ENCODE measurements at regions not wholly inside any gene's neighbourhood (a gene's known extent, or its start where the extent isn't known, plus 50 kb on each side); places are given as distances from the start of the nearest gene placed in this dataset.
"Not testable (repeated sequence)": the region's sequence is repeated elsewhere in the genome, so short reads cannot be mapped to it uniquely, and the experiment has no call there.

DNA sequence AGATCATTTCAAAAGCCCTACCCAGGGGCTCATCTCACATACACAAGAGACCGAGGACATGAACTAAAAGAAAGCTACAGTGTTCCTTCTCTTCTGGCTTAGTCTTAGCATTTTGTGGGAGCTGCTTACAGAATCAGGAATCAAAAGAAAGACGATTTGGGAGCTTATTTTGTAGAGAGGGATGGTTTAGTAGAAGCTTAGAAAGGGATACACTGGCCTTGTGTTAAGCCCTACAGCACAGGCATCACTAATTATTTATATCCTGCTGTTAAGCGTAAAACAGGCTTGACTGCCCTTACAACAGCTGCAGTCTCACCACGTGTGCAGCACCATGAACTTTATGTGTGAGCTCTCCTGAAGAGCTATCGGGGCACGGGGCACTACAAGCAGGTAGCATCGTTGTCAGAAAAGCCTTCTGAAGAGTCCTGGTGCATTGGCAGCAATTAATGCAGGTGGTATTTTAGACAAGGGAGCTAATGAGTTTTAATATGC lies 798.3 kb downstream of the NXPH1 start:
- DNase-seq = no peak

- no peak for DNase-seq
Observed at GRCh38 chr7:9240001-9240400, 806.6 kb downstream of the NXPH1 start.

GRCh38 chr7:9241826-9242225 lies 808.4 kb downstream of the NXPH1 start:
- DNase-seq = no peak

DNA sequence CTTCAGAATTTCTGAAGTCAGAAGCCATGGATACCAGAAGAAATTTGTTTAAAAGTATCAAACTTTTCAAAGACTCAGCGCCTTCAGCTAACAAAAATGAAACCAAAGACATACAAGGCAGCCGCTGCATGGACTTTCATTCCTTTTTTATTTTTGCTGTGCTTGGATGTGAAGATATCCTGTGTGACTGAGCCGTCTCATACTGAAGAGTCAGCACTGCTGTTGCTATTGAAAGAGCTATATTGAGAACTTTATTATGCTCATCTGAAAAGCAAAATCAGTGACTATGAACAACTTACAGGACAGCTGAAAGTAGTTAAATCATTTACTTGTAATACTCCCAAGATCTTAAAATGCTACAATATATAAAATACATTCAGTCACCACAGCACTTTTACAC lies 809.2 kb downstream of the NXPH1 start:
- DNase-seq = no peak

DNA sequence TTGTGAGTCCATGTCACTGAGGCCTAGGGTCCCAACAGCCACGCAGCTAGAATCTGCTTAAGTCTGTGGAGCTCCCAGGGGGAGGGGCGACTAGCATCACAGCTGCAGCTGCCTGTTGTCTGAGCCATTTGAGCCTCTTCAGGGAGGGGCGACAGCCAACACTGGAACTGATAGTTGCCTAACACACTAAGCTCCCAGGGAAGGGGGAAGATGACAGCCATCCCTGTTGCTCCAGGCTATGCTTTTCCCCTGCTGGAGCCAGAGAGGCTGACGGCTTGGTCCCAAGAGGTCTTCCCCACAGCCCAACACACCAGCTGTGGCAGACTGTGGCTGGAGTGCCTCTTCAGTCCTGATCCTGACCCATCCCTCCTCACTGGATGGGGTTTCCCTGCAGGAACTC lies 817.5 kb downstream of the NXPH1 start:
- no peak for DNase-seq

DNA sequence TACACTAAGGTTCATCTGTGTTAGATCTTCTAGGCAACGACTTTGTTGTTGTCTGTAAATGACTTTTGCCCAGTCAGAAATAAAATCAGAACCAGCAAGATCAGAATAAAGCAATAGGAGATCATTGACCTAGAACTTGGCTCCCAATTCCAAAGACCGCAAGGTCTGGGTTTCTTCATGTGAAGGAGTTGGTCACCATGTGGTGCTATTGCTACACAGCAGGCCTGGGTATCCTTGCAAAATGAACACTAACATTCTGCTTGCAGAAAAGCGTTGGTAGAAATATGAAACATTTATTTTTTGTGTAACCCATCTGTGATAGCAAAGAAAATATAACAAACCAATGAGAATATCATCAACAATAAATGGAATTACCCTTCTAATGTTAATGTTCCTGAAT lies 831.0 kb downstream of the NXPH1 start:
- no peak for DNase-seq

DNA sequence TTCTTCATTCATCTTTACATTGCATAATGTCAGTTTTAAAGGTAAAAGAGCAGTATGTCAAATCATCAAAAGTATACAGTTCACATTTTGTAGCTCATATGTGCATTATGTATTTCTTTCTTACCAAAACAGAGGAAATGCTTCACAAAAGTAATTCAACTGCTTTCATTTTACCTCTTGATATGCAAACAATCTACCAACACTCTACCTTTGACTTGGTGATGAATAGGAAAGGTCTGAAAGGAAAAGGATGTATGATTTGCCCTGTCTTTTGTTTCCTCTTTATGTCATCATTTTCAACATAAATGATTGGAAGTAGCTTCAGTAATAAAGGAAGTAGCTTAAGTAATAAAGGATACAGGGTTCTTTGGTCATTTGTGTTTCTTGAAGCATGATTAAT lies 846.7 kb downstream of the NXPH1 start:
- DNase-seq = no peak

DNA sequence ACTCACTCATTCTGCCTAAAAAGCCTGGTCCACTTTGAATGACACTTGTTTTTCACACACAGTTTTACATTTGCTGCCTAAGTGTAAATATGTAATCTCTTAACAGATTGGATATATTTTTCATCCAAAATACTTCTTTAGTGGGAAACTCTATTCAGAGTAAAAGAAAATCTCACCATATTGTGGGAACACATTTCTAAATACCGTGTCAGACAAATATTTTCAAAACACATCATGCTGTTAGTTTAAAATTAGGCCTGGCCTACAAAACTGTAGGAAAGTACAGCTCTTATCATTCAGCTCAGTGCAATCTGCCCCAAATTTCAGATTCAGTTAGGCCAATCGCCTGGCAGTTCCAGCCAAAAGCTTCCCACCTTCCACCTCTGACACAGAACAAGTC lies 849.8 kb downstream of the NXPH1 start:
- no peak for DNase-seq

GRCh38 chr7:9302436-9302835 lies 869.0 kb downstream of the NXPH1 start:
- DNase-seq = no peak

GRCh38 chr7:9307131-9307530 lies 873.7 kb downstream of the NXPH1 start:
- no peak for DNase-seq

DNA sequence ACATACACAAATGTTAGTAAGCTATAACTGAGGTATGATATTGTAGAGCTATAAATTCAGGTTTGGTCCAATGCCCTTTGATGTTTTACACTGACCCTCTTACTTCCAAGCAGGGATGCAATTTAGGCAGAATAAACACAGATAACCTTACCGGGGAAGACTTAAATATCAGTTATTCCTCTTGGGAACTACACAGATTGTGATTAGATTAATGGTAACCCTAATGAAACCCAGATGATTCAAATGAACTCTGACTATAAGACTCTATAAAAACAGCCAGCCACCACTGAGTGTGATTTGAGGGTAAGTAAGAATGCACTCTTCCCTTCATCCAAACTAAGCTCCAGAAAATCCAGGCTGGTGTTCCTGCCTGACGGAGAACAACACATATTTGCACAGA lies 891.1 kb downstream of the NXPH1 start:
- DNase-seq = no peak

- DNase-seq = no peak
Observed at GRCh38 chr7:9328296-9328695, 894.9 kb downstream of the NXPH1 start.

DNA sequence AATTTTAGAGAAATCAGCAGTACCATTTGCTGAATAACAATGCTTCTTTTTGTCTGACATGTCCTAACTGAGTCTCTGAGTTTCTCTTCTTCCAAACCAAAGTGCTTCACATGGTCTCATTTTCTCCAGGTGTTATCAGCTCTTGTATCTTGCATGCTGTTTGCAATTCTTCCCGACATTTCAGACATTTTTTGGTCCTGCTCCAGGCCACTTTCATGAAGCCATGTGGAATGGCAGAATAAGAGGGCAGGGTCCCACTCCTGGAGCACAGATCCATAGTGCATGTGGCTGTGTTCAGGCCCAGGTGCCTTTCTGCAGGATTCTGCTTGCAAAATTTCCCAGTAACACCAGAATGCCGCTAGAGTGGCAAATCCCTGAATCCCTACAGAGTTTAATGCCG lies 916.2 kb downstream of the NXPH1 start:
- DNase-seq = no peak

DNA sequence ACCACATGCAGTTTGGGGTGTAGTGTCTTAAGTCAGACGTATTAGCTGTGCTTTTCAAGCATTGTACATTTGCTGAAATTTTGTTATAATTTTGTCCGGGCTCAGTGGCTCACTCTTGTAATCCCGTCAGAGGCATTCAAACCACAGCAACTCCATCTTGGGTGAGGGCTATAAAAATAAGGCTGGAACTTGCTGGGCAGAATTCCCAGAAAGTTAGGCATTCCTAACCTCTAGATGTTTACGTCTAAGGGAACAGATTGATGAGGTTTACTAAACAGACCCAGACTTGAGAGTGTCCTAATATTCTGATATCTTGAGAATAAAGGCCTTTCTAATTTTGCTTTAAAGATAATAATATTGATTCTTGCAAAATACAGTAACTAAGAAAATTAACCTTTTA lies 957.8 kb downstream of the NXPH1 start:
- no peak for DNase-seq

GRCh38 chr7:9391984-9392383 lies 958.6 kb downstream of the NXPH1 start:
- DNase-seq = no peak

DNA sequence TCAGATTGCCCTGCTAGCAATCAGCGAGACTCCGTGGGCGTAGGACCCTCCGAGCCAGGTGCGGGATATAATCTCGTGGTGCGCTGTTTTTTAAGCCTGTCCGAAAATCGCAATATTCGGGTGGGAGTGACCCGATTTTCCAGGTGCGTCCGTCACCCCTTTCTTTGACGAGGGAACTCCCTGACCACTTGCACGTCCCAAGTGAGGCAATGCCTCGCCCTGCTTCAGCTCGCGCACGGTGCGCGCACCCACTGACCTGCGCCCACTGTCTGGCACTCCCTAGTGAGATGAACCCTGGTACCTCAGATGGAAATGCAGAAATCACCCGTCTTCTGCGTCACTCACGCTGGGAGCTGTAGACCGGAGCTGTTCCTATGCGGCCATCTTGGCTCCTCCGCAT lies 971.0 kb downstream of the NXPH1 start:
- DNase-seq = not testable (repeated sequence)

GRCh38 chr7:9407816-9408215 lies 974.4 kb downstream of the NXPH1 start:
- DNase-seq = no peak

GRCh38 chr7:9453521-9453920 lies 1020.1 kb downstream of the NXPH1 start:
- no peak for DNase-seq

- DNase-seq = no peak
Observed at GRCh38 chr7:9488555-9488954, 1055.1 kb downstream of the NXPH1 start.

DNA sequence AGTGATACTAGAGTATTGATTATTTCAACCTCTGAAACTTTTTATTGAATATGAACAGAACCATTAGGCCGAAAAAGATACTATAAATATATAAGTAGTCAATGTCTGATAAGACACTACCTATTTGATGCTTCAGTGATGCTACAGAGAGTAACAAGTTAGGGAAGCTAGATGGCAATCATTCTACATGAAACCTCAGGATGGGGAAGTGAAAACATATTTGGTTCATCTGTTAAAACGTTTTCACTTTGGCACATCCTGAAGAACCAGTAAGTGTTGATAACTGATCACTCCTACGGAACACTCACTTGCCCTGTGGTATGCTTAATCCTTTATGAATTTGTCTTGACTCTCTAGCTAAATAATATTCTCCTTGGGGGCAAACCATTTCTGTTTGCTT lies 1064.9 kb downstream of the NXPH1 start:
- no peak for DNase-seq

- DNase-seq = no peak
Observed at GRCh38 chr7:9502269-9502668, 1068.9 kb downstream of the NXPH1 start.

DNA sequence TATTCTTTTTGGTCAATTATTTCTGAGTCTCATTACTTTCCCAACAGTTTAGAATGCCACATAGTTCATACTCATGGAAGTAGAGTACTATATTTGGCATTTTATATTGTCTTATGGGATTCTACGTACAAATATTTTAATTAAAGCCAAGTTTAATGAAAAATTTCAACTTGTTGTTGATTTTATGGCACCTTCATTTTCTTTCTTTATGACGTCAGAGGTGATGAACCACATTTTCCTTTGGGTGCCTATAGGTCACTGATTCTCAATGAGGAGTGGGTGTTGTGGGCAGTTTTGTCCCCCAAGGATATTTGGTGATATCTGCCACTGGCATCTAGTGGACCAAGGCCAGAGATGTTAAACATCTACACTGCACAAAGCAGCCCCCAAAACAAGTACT lies 1071.3 kb downstream of the NXPH1 start:
- DNase-seq = no peak

- DNase-seq = no peak
Observed at GRCh38 chr7:9505516-9505915, 1072.1 kb downstream of the NXPH1 start.

DNA sequence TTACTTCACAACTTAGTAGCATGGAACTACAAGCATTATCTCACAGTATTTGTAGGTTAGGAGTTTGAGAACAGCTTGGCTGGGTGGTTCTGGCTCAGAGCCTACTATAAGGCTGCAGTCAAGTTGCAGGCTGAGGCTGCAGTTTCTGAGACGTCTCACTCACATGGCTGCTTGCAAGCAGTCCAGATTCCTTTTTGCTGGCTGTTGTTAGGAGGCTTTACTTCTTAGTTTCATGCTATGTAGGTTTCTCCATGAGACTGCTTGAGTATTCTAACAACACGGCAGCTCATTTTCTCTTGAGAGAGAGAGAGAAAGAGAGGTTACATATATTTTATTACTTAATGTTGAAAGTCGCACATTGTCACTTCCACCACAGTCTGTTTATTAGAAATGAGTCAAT lies 1073.9 kb downstream of the NXPH1 start:
- DNase-seq = no peak

DNA sequence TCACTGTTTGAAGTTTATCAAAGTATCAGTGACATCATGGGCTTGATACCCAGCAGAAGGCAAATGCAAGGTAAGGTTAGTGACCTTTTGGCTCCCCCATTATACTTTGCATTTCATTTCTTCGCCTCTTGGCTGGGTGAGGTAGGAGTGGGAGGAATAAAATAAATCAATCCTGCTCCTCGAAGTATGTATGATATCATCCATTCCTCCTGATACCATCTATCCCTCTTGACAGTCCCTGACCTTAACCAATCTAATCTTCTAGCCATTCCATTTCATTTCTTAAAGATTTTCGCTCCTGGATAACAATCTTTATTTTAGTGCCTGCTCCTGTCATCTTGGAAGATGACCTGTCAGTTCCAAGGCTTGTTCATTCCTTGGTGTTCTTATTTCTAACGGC lies 1083.3 kb downstream of the NXPH1 start:
- DNase-seq = no peak

DNA sequence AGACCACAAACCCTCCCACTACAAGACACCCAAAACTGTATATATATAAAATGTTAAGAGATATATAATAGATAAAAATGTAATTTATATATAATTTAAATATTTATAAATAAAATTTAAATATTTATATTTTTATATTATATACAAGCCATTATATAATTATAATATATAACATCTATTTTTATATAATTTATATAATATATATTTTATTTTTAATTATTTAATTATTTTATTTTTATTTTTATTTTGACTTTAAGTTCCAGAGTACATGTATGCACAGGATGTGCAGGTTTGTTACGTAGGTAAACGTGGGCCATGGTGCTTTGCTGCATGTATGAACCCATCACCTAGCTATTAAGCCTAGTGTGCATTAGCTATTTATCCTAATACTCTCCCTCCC lies 1090.2 kb downstream of the NXPH1 start:
- DNase-seq = no peak
